ENCODE measurements at regions not wholly inside any gene's neighbourhood (a gene's known extent, or its start where the extent isn't known, plus 50 kb on each side); places are given as distances from the start of the nearest gene placed in this dataset.

DNA sequence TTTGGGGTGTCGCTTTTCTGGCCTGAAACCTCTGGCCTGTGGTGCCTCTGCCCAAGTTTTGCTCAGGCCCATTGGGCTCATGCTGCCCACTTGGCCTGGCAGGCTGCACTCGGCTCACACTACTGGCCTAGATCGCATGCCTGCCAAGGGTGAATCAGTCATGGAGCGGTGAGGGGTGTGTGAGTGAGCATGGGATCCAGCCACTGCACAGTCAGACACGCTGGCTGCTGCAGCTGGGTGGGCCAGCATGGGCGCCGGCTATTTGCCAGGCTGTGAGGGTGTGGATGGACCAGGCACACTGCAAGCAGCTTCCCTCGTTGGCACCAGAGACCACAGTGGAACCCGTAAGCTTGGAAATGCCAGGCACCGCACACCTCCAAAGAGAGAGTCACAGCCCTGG lies 145.4 kb upstream of the CNR1 start:
- Histone ChIP-seq H3K4me3 (ENCODE audit: low read length) (no peak overlapping the region), H3K27me3 (ENCODE audit: control insufficient read depth, insufficient read depth, low read length) (no peaks in the 10 kb centered on the region), H3K36me3 (ENCODE audit: insufficient read depth, low read length) (no peaks in the 10 kb centered on the region), H3K9ac (ENCODE audit: low read depth, low read length) (no peak overlapping the region), H3K4me2 (ENCODE audit: low read length) (no peak overlapping the region), H3K4me1 (ENCODE audit: control insufficient read depth, insufficient read depth, low read length) (peaks cover 7% of the 10 kb centered on the region), H3K9me3 (replicated peaks; ENCODE audit: low read length) (no peaks in the 10 kb centered on the region)

DNA sequence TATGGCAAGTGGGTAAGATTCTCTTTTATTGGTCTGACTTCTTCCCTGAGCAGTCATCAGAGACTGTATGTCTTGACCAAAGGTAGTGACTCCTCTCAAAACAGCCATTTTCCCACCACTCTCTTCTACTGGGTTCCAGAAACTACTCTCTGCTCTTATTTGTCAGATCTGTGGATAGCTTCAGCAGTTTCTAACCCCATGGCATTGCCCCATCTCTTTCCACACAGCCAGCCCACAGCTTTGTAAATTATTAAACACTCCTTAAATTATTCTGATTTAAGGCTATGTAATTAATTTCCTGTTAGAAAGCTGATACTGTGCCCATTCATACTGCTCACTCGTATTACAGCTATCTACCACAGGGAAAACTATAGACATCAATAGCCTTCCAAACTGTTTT lies 138.4 kb upstream of the CNR1 start:
- H3K4me2 ChIP-seq (ENCODE audit: low read length) = no peak overlapping the region
- peaks cover 34% of the 10 kb centered on the region for H3K4me1 ChIP-seq (ENCODE audit: control insufficient read depth, insufficient read depth, low read length)
- no peaks in the 10 kb centered on the region for H3K36me3 ChIP-seq (ENCODE audit: insufficient read depth, low read length)
- H3K4me3 ChIP-seq (ENCODE audit: low read length) = no peak overlapping the region
- no peaks in the 10 kb centered on the region for H3K9me3 ChIP-seq (replicated peaks; ENCODE audit: low read length)
- H3K27me3 ChIP-seq (ENCODE audit: control insufficient read depth, insufficient read depth, low read length) = no peaks in the 10 kb centered on the region
- no peak overlapping the region for H3K9ac ChIP-seq (ENCODE audit: low read depth, low read length)

DNA sequence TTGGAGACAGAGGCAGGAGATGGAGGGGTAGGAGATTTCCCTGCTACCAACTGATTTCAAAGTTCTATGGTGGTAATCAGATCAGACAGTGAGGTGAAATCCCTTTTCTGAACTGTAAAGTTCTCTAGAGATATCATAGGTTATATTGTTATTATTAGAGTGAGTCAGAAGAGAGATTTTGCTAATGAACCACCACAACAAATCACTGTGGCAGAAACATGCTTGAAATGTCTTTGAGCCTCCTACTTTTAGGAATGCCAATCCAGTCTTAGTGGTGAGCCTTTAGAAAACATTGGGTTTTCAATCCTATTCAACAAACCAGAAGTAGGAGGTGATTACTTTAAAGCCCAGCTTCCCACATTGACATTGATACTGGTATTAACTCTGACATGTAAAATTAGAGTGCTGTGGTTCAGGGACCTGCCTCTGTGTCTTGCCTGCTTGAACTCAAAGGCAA lies 136.7 kb upstream of the CNR1 start:
- H3K4me1 ChIP-seq (ENCODE audit: control insufficient read depth, insufficient read depth, low read length) = peaks cover 39% of the 10 kb centered on the region
- no peak overlapping the region for H3K4me3 ChIP-seq (ENCODE audit: low read length)
- no peaks in the 10 kb centered on the region for H3K9me3 ChIP-seq (replicated peaks; ENCODE audit: low read length)
- H3K4me2 ChIP-seq (ENCODE audit: low read length) = peak overlapping the region; percentile 67
- H3K36me3 ChIP-seq (ENCODE audit: insufficient read depth, low read length) = no peaks in the 10 kb centered on the region
- H3K27me3 ChIP-seq (ENCODE audit: control insufficient read depth, insufficient read depth, low read length) = no peaks in the 10 kb centered on the region
- peak overlapping the region; percentile 28 for H3K9ac ChIP-seq (ENCODE audit: low read depth, low read length)

DNA sequence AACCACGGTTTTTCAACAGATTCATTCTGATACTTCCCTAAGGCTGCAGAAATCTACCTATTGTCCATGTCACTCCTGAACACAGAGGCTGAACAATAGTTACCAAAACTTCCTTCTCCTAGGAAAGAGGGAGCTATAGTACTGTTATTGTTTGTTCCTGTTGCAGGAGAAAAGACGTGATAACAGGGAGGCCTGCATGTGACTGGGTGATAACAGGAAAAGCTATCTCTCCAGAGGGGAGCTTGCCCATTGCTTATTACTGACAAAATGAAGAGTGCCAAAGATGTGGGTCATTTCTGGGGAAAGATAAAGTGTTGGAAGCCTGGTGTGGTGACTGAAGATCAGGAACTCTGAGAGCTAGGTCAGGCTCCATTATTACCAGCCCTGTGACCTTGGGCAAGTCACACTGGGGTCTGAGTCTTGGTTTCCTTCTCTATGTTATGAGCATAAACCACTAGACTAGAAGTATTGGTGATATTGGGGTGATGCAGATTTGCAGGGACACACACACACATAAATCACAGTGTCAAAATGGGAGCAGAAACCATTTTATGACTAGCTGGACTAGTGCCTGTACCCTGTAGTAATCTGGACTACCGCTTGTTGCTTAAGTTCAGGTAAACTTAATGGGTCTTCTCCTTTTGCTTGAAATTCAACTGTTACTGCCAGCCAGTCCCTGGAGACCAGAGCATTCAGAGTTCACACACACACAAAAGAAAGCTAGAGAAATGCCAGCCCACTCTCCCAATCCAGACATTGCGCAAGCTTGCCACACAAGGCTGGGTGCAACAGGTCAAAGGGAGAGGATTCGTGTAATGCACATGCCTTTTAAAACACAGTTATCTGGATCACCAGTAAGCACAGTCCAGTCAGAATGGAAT lies 136.0 kb upstream of the CNR1 start:
- H3K9me3 ChIP-seq (replicated peaks; ENCODE audit: low read length) = no peaks in the 10 kb centered on the region
- no peaks in the 10 kb centered on the region for H3K36me3 ChIP-seq (ENCODE audit: insufficient read depth, low read length)
- peak overlapping the region; percentile 67 for H3K4me2 ChIP-seq (ENCODE audit: low read length)
- H3K9ac ChIP-seq (ENCODE audit: low read depth, low read length) = peak overlapping the region; percentile 44
- no peak overlapping the region for H3K4me3 ChIP-seq (ENCODE audit: low read length)
- H3K4me1 ChIP-seq (ENCODE audit: control insufficient read depth, insufficient read depth, low read length) = peaks cover 44% of the 10 kb centered on the region
- H3K27me3 ChIP-seq (ENCODE audit: control insufficient read depth, insufficient read depth, low read length) = no peaks in the 10 kb centered on the region

DNA sequence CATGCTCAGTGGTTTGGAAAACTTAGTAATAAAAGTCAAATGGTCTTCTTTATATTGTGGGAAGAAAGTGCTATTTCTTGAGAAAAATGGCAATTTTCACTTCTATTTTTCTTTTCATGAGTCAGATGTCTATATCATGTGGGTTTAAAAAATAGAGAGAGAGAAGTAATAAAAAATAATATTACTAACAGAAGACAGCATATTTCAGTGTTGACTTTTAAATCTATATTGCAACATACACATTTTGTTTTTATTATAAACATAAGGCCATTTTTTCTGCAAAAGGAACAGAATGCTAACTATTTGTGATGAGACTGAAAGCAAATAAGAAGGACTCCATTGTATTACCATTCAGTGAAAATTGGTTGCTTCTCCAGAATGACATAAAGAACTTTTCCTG lies 135.1 kb upstream of the CNR1 start:
- Histone ChIP-seq H3K4me1 (ENCODE audit: control insufficient read depth, insufficient read depth, low read length) (peaks cover 46% of the 10 kb centered on the region), H3K9me3 (replicated peaks; ENCODE audit: low read length) (no peaks in the 10 kb centered on the region), H3K9ac (ENCODE audit: low read depth, low read length) (peak overlapping the region; percentile 52), H3K36me3 (ENCODE audit: insufficient read depth, low read length) (no peaks in the 10 kb centered on the region), H3K27me3 (ENCODE audit: control insufficient read depth, insufficient read depth, low read length) (no peaks in the 10 kb centered on the region), H3K4me3 (ENCODE audit: low read length) (no peak overlapping the region), H3K4me2 (ENCODE audit: low read length) (peak overlapping the region; percentile 67)

DNA sequence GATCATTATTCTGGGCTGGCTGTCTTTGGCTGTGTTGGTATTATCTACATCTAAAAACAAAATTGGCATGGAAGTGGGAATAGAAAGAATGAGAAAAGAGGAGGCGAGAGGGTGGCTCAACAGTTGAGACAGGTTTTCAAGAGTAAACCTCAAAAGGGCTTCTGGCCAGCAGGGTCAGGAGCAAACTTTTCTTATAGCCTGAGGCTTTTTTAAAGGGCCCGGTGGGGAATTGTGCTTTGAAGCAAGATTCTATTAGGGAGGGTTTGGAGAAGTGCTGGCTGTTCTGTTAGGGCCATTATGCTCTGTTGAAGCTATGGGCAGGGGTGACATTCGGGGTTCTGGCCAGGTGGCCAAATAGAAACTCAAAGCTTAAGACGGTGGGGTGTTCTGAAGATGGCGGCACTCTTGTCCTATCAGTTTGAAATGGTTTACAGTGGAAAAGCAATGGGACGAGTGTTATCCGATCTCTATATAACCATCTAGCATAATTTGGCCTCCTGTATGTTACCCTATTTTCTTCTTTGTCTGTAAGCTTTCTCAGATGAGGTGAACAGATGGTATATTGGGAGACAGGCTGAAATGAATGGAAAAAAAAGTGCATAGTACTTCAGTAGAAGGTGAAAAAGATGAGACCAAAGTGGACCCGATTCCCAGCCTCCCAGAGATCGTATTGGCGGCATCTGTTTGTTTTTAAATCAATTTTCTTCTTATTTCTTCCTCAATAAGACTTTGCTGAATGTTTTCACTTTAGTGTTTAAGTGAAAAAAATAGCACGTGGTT lies 132.1 kb upstream of the CNR1 start:
- Histone ChIP-seq H3K4me3 (ENCODE audit: low read length) (no peak overlapping the region), H3K4me2 (ENCODE audit: low read length) (no peak overlapping the region), H3K9ac (ENCODE audit: low read depth, low read length) (no peak overlapping the region), H3K9me3 (replicated peaks; ENCODE audit: low read length) (no peaks in the 10 kb centered on the region), H3K27me3 (ENCODE audit: control insufficient read depth, insufficient read depth, low read length) (no peaks in the 10 kb centered on the region), H3K36me3 (ENCODE audit: insufficient read depth, low read length) (no peaks in the 10 kb centered on the region), H3K4me1 (ENCODE audit: control insufficient read depth, insufficient read depth, low read length) (peaks cover 44% of the 10 kb centered on the region)

DNA sequence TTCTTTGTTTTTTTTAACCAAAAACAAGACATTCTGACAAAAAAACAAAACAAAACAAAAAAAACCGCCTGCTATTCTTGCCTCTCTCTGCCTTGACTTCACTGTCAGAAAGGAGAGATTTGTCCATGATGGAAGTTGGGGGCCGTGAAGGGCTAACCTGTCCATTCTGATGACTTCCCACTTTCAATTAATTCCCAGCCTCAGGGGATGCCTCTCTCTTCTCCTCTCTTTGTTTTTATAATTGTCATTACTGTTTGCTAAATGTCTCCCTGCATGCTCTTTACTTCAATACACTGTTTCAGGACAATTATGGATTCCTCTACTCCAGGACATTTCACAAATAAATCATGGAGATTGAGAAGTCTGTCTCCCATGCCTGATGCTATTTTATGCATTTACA lies 130.5 kb upstream of the CNR1 start:
- H3K4me1 ChIP-seq (ENCODE audit: control insufficient read depth, insufficient read depth, low read length) = peaks cover 28% of the 10 kb centered on the region
- H3K36me3 ChIP-seq (ENCODE audit: insufficient read depth, low read length) = no peaks in the 10 kb centered on the region
- H3K4me3 ChIP-seq (ENCODE audit: low read length) = no peak overlapping the region
- H3K27me3 ChIP-seq (ENCODE audit: control insufficient read depth, insufficient read depth, low read length) = no peaks in the 10 kb centered on the region
- H3K4me2 ChIP-seq (ENCODE audit: low read length) = no peak overlapping the region
- H3K9ac ChIP-seq (ENCODE audit: low read depth, low read length) = no peak overlapping the region
- H3K9me3 ChIP-seq (replicated peaks; ENCODE audit: low read length) = no peaks in the 10 kb centered on the region

DNA sequence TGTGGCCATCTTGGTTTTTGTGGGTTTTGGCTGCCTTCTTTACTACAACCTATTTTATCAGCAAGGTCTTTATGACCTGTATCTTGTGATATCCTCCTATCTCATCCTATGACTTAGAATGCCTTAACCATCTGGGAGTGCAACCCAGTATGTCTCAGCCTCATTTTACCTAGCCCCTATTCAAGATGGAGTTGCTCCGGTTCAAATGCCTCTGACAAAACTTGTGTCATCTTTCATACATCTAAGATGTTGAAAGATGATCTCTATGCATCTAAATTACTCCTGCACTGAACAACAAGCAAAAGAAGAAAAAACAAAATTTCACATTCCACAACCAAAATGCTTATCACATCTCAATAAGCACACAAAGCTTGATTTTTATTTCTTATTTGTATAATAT lies 129.5 kb upstream of the CNR1 start:
- no peak overlapping the region for H3K4me2 ChIP-seq (ENCODE audit: low read length)
- no peaks in the 10 kb centered on the region for H3K36me3 ChIP-seq (ENCODE audit: insufficient read depth, low read length)
- H3K9ac ChIP-seq (ENCODE audit: low read depth, low read length) = no peak overlapping the region
- no peaks in the 10 kb centered on the region for H3K27me3 ChIP-seq (ENCODE audit: control insufficient read depth, insufficient read depth, low read length)
- H3K4me3 ChIP-seq (ENCODE audit: low read length) = no peak overlapping the region
- no peaks in the 10 kb centered on the region for H3K9me3 ChIP-seq (replicated peaks; ENCODE audit: low read length)
- H3K4me1 ChIP-seq (ENCODE audit: control insufficient read depth, insufficient read depth, low read length) = peaks cover 19% of the 10 kb centered on the region

DNA sequence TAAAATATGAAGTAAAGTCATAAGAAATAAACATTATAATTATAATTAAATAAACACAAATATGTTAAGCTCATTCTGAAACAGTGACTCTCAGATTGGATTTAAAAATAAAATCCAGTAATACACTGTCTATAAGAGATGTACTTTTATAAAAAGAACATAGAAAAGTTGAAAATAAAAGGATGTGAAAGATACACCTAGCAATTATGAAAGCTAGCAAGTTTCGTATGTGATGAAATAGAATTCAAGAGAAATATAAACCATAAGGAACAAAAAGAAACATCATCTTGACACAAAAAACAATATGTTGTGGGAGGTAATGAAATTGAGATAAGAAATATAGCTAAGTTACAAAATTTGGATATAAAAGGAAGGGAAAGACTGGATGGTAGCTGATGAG lies 128.6 kb upstream of the CNR1 start:
- peaks cover 12% of the 10 kb centered on the region for H3K4me1 ChIP-seq (ENCODE audit: control insufficient read depth, insufficient read depth, low read length)
- H3K9ac ChIP-seq (ENCODE audit: low read depth, low read length) = no peak overlapping the region
- no peak overlapping the region for H3K4me2 ChIP-seq (ENCODE audit: low read length)
- H3K4me3 ChIP-seq (ENCODE audit: low read length) = no peak overlapping the region
- no peaks in the 10 kb centered on the region for H3K9me3 ChIP-seq (replicated peaks; ENCODE audit: low read length)
- H3K36me3 ChIP-seq (ENCODE audit: insufficient read depth, low read length) = no peaks in the 10 kb centered on the region
- H3K27me3 ChIP-seq (ENCODE audit: control insufficient read depth, insufficient read depth, low read length) = no peaks in the 10 kb centered on the region

DNA sequence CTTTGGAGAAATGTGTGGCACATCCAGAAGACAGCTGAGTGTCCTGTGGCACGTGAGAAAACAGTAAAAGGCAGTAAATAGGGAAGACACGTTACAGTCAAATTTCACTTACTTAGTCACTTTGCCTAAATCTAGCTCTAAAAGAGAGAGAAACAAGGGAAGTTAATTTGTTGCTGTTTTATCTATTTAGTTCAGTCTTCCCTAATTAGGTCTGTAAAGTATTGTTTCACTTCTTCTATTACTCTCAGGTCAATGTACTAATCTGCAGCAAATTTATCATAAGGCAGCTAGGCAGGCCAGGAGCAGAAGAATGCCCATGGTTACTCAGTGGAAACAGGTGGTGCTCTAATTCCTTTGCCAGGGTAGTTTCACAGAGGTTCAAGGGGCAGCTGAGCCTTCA lies 124.3 kb upstream of the CNR1 start:
- H3K36me3 ChIP-seq (ENCODE audit: insufficient read depth, low read length) = no peaks in the 10 kb centered on the region
- no peaks in the 10 kb centered on the region for H3K9me3 ChIP-seq (replicated peaks; ENCODE audit: low read length)
- H3K27me3 ChIP-seq (ENCODE audit: control insufficient read depth, insufficient read depth, low read length) = no peaks in the 10 kb centered on the region
- H3K4me1 ChIP-seq (ENCODE audit: control insufficient read depth, insufficient read depth, low read length) = no peaks in the 10 kb centered on the region
- H3K4me3 ChIP-seq (ENCODE audit: low read length) = no peak overlapping the region
- no peak overlapping the region for H3K4me2 ChIP-seq (ENCODE audit: low read length)
- no peak overlapping the region for H3K9ac ChIP-seq (ENCODE audit: low read depth, low read length)

DNA sequence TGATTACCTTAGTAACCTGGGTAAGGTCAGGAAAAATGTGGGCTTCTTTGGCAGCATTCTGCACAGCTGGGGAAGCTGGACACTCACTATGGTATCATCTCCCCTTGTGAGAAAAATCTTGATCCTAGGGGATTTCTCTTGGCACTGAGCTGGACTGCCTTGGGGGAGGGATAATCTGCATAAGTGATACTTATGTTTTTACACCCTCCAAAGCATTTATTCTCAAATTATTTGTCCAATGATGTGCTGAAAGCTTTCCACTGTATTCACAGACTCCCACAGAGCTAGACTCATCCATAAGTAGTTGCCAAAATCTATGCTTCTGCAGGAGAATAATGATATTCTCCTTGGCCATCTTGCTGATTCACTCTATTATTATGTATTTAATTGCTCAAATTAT lies 121.5 kb upstream of the CNR1 start:
- Histone ChIP-seq H3K27me3 (ENCODE audit: control insufficient read depth, insufficient read depth, low read length) (no peaks in the 10 kb centered on the region), H3K4me1 (ENCODE audit: control insufficient read depth, insufficient read depth, low read length) (no peaks in the 10 kb centered on the region), H3K36me3 (ENCODE audit: insufficient read depth, low read length) (no peaks in the 10 kb centered on the region), H3K4me3 (ENCODE audit: low read length) (no peak overlapping the region), H3K4me2 (ENCODE audit: low read length) (no peak overlapping the region), H3K9me3 (replicated peaks; ENCODE audit: low read length) (no peaks in the 10 kb centered on the region), H3K9ac (ENCODE audit: low read depth, low read length) (no peak overlapping the region)
